Ovary (tissue), 3 donors: ENCODE measurements at regions not wholly inside any gene's neighbourhood (a gene's known extent, or its start where the extent isn't known, plus 50 kb on each side); places are given as distances from the start of the nearest gene placed in this dataset.

Experiments used
- EP300 ChIP-seq: sonication (generic); formaldehyde crosslinking; IDR thresholded peaks from one replicate; pipeline ENCODE4 v1.6.1; 2017; ENCODE audit warnings: antibody characterized with exemption
- POLR2A ChIP-seq: fragments of 450-650 bp; IDR thresholded peaks from one replicate; pipeline ENCODE4 v1.6.1; 2017; ENCODE audit warnings: antibody characterized with exemption, mild to moderate bottlenecking, moderate library complexity
- TF ChIP-seq, protein P1 (sequence below), 3 donors: fragments of 450-650 bp in 2 of 3; fragments of 200-600 bp in 1 of 3; IDR thresholded peaks; one replicate each; pipeline versions ENCODE4 v1.5.1 to v1.8.0; 2016 to 2022; ENCODE audit warnings: antibody characterized with exemption in 3 of 3, mild to moderate bottlenecking in 1 of 3
- donor health status: DM: no; HTN: no; CAD: no.

DNA sequence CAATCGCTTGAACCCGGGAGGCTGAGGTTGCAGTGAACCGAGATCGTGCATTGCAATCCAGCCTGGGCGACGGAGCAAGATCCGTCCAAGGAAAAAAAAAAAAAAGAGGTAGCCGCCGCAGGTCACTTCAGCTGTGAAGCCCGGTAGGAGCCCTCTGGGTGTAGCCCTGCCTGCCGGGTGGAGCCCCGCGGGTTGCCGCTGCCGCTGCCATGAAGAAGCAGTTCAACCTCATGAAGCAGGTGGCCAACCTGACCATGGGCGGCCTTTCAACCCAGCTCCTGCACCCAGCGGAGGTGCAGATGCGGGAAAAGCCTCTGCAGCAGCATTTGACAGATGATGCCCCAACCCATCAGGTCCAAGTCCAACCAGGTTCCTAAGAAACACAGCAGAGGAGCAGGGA lies 219.5 kb upstream of the SLC39A10 start:
- TF ChIP-seq, protein P1, sequence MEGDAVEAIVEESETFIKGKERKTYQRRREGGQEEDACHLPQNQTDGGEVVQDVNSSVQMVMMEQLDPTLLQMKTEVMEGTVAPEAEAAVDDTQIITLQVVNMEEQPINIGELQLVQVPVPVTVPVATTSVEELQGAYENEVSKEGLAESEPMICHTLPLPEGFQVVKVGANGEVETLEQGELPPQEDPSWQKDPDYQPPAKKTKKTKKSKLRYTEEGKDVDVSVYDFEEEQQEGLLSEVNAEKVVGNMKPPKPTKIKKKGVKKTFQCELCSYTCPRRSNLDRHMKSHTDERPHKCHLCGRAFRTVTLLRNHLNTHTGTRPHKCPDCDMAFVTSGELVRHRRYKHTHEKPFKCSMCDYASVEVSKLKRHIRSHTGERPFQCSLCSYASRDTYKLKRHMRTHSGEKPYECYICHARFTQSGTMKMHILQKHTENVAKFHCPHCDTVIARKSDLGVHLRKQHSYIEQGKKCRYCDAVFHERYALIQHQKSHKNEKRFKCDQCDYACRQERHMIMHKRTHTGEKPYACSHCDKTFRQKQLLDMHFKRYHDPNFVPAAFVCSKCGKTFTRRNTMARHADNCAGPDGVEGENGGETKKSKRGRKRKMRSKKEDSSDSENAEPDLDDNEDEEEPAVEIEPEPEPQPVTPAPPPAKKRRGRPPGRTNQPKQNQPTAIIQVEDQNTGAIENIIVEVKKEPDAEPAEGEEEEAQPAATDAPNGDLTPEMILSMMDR (IDR thresholded peaks at IDR 0.05), result no peak
- TF ChIP-seq POLR2A (no peak), EP300 (no peak)
